ENCODE measurements at regions not wholly inside any gene's neighbourhood (a gene's known extent, or its start where the extent isn't known, plus 50 kb on each side); places are given as distances from the start of the nearest gene placed in this dataset.

GRCh38 chr16:85991425-85991824 is 92.5 kb downstream of the IRF8 start:
- no peak for DNase-seq (ENCODE audit: low spot score)

GRCh38 chr16:85991856-85992255 is 92.9 kb downstream of the IRF8 start:
- DNase-seq (ENCODE audit: low spot score), result no peak
- H3K27me3 ChIP-seq (replicated peaks; ENCODE audit: insufficient read depth), result no peaks in the 10 kb centered on the region

More at GRCh38 chr16:85991425-85991824, 92.5 kb downstream of the IRF8 start:
- no peaks in the 10 kb centered on the region for H3K36me3 ChIP-seq
- H3K4me1 ChIP-seq (ENCODE audit: control insufficient read depth in 1 of 2, low read depth in 2 of 2), result no peaks in the 10 kb centered on the region
- no peak for ATAC-seq (ENCODE audit: insufficient number of reproducible peaks, low FRiP score, low read depth)
- no peak overlapping the region for H3K4me3 ChIP-seq
- H3K27me3 ChIP-seq (replicated peaks; ENCODE audit: insufficient read depth), result no peaks in the 10 kb centered on the region
- H3K9me3 ChIP-seq, result no peaks in the 10 kb centered on the region
- TF ChIP-seq, protein P1, sequence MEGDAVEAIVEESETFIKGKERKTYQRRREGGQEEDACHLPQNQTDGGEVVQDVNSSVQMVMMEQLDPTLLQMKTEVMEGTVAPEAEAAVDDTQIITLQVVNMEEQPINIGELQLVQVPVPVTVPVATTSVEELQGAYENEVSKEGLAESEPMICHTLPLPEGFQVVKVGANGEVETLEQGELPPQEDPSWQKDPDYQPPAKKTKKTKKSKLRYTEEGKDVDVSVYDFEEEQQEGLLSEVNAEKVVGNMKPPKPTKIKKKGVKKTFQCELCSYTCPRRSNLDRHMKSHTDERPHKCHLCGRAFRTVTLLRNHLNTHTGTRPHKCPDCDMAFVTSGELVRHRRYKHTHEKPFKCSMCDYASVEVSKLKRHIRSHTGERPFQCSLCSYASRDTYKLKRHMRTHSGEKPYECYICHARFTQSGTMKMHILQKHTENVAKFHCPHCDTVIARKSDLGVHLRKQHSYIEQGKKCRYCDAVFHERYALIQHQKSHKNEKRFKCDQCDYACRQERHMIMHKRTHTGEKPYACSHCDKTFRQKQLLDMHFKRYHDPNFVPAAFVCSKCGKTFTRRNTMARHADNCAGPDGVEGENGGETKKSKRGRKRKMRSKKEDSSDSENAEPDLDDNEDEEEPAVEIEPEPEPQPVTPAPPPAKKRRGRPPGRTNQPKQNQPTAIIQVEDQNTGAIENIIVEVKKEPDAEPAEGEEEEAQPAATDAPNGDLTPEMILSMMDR (IDR thresholded peaks at IDR 0.05), result no peak
- no peak overlapping the region for H3K27ac ChIP-seq

DNA sequence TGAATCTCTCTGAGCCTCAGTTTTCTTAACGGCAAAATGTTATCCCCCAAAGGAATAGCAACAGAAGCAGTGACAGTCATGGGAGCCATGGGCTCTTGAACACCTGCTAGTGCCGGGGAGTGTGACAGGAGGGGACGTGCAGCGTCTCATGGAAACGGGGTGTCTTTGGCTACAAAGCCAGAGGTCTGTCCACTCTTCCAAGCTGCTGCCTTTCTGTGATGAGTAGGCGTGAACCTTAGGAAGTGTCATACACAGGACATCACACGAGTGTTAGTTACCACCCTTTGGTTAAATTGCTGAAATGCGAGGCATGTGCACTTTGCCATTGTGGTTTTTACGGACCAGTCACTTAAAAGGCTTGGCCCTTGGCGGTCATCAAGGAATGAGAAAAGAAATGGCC is 93.4 kb downstream of the IRF8 start:
- Histone ChIP-seq H3K36me3 (no peaks in the 10 kb centered on the region), H3K27ac (no peak overlapping the region), H3K9me3 (no peaks in the 10 kb centered on the region), H3K27me3 (replicated peaks; ENCODE audit: insufficient read depth) (no peaks in the 10 kb centered on the region), H3K4me1 (ENCODE audit: control insufficient read depth in 1 of 2, low read depth in 2 of 2) (no peaks in the 10 kb centered on the region), H3K4me3 (no peak overlapping the region)
- ATAC-seq (ENCODE audit: insufficient number of reproducible peaks, low FRiP score, low read depth) (no peak), DNase-seq (ENCODE audit: low spot score) (no peak)
- TF ChIP-seq, protein P1 (IDR thresholded peaks at IDR 0.05), result no peak

More at GRCh38 chr16:85991856-85992255, 92.9 kb downstream of the IRF8 start:
- Histone ChIP-seq H3K4me3 (no peak overlapping the region), H3K9me3 (no peaks in the 10 kb centered on the region), H3K4me1 (ENCODE audit: control insufficient read depth in 1 of 2, low read depth in 2 of 2) (no peaks in the 10 kb centered on the region), H3K36me3 (no peaks in the 10 kb centered on the region), H3K27ac (no peak overlapping the region)
- no peak for ATAC-seq (ENCODE audit: insufficient number of reproducible peaks, low FRiP score, low read depth)
- TF ChIP-seq, protein P1 (IDR thresholded peaks at IDR 0.05), result no peak

DNA sequence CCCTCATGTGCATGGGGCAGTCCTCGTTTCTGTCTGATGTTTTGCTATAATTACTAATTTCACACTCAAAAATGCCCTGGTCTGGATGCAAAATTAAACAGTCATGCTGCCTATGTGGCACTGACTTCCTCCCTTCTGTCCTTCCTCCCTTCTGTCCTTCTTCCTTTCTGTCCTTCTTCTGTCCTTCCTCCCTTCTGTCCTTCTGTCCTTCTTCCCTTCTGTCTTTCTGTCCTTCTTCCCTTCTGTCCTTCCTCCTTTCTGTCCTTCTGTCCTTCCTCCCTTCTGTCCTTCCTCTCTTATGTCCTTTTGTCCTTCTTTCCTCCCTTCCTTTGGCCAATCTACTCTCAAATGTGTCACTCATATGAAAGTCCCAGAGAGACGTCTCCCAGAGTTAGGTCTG is 93.8 kb downstream of the IRF8 start:
- DNase-seq (ENCODE audit: low spot score) (no peak), ATAC-seq (ENCODE audit: insufficient number of reproducible peaks, low FRiP score, low read depth) (no peak)
- Histone ChIP-seq H3K4me1 (ENCODE audit: control insufficient read depth in 1 of 2, low read depth in 2 of 2) (no peaks in the 10 kb centered on the region), H3K27ac (no peak overlapping the region), H3K4me3 (no peak overlapping the region), H3K9me3 (no peaks in the 10 kb centered on the region), H3K36me3 (no peaks in the 10 kb centered on the region), H3K27me3 (replicated peaks; ENCODE audit: insufficient read depth) (no peaks in the 10 kb centered on the region)
- TF ChIP-seq, protein P1 (IDR thresholded peaks at IDR 0.05), result no peak

- DNase-seq (ENCODE audit: low spot score) (no peak), ATAC-seq (ENCODE audit: insufficient number of reproducible peaks, low FRiP score, low read depth) (no peak)
- no peaks in the 10 kb centered on the region for H3K9me3 ChIP-seq
- TF ChIP-seq, protein P1 (IDR thresholded peaks at IDR 0.05), result no peak
- H3K4me3 ChIP-seq, result no peak overlapping the region
- H3K36me3 ChIP-seq, result no peaks in the 10 kb centered on the region
- H3K27me3 ChIP-seq (replicated peaks; ENCODE audit: insufficient read depth), result no peaks in the 10 kb centered on the region
- H3K4me1 ChIP-seq (ENCODE audit: control insufficient read depth in 1 of 2, low read depth in 2 of 2), result no peaks in the 10 kb centered on the region
- no peak overlapping the region for H3K27ac ChIP-seq
These were observed 95.8 kb downstream of the IRF8 start for GRCh38 chr16:85994492-85995490.
